HG02759 (cell line): ENCODE measurements at regions not wholly inside any gene's neighbourhood (a gene's known extent, or its start where the extent isn't known, plus 50 kb on each side); places are given as distances from the start of the nearest gene placed in this dataset.
"Not testable (repeated sequence)": the region's sequence is repeated elsewhere in the genome, so short reads cannot be mapped to it uniquely, and the experiment has no call there.

ENCODE experiments used
- ATAC-seq: cut with Tn5 transposase; IDR thresholded peaks from one replicate; pipeline ENCODE4 v1.9.1; 2021; ENCODE audit warnings: mild to moderate bottlenecking, moderate library complexity; ENCODE audit not compliant: unreplicated experiment

GRCh38 chr2:179385756-179386155, 121.1 kb upstream of the SESTD1 start:
- ATAC-seq, result not testable (repeated sequence)

- no peak for ATAC-seq
These were observed 119.3 kb upstream of the SESTD1 start for GRCh38 chr2:179383975-179384374.

GRCh38 chr2:179377296-179377695, 112.7 kb upstream of the SESTD1 start:
- no peak for ATAC-seq

DNA sequence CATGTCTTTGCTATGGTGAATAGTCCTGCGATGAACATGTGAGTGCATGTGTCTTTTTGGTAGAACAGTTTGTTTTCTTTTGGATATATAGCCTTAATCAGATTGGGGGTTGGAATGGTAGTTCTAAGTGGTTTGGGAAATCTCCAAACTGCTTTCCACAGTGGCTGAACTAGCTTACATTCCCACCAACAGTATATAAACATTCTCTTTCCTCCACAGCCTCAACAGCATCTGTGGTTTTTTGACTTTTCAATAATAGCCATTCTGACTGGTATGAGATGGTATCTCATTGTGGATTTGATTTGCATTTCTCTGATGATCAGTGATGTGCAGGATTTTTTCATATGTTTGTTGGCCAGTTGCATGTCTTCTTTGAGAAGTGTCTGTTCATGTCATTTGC, 112.2 kb upstream of the SESTD1 start:
- no peak for ATAC-seq

GRCh38 chr2:179373816-179374215, 109.2 kb upstream of the SESTD1 start:
- no peak for ATAC-seq

DNA sequence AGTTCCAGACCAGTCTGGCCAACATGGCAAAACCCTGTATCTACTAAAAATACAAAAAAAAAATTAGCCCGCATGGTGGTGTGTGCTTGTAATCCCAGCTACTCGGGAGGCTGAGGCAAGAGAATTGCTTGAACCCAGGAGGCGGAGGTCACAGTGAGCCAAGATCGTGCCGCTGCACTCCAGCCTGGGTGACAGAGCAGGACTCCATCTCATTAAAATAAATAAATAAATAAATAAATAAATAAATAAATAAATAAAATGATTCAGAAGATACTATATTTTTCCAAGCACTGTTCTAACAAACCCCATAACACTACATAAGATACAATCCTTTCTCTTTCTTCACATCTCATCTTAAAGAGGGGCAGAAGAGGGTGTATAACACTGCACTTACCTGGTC, 100.9 kb upstream of the SESTD1 start:
- not testable (repeated sequence) for ATAC-seq

DNA sequence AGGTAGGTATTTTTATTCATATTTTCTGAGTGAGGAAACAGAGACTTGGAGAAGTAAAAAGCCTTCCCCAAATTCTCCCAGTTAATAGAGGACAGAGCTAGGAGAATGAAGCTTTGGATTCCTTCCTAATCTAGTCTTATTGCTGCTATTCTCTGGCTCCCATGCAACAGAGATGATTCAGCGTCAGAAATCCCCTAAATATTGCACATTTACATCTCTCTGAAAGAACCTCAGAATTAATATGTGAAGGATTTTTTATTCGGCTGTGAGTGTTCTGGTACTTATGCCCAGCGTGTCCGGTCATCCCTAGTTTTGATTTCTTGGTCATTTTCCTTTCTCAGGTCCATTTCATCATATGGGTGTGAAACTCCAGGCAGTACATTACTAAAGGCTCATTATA, 91.2 kb upstream of the SESTD1 start:
- ATAC-seq, result no peak

DNA sequence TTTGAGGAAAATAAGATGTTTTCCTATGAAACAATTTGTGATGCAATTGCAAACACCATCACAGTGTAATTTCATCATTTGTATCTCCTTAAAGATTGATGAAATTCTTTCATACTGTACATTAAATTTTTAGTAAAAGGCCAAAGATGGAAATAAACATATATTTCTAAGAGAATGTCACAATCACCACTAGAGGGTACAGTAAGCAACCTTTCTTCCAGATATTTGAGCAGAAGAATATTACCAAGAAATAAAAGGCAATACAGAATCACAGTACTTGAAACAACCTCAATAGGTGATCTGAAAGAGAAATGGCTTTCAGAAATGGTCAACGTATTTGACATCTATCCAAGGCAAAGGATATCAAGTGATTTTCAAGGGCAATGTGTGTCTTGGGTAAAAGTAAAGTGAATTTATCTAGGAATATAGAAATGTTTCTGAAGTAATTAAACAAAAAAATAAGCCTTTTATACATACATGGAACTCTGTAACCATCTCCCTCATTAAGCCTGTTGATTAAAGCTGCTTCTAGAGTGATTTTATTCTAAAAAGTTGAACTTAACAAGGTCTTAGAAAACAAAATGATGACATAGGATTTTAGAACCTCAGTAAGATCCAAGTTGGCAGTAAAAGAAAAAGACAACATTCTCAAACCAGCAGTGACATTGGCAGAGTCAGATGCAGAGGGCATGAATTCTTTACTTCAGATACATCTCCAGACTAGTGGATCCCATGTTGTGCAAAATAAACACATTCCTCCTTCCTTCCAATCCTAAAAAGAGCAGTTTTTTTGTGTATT, 90.3 kb upstream of the SESTD1 start:
- ATAC-seq, result no peak

GRCh38 chr2:179354296-179354695, 89.7 kb upstream of the SESTD1 start:
- no peak for ATAC-seq

GRCh38 chr2:179352181-179352580, 87.5 kb upstream of the SESTD1 start:
- no peak for ATAC-seq

DNA sequence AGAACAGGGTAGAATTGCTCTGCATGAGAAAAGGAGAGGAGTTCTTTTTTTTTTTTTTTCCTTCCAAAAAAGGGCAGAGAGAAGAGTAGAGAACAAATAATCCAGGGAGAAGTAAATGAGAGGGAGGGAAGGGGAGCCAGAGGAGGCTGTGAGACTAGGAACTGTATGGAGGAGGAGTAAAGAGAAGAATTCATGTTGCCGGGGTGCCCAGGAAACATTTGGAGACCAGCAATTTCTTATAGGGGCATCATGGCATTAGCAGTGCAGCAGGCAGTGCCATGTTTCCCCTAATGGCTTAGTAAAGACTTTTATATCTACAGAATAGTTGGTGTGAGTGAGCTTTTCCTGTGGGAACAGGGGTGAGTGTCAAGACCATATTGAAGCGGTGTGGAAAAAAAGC, 86.4 kb upstream of the SESTD1 start:
- no peak for ATAC-seq

GRCh38 chr2:179349670-179350303, 85.2 kb upstream of the SESTD1 start:
- ATAC-seq, result peak; percentile 57

- no peak for ATAC-seq
These were observed 84.3 kb upstream of the SESTD1 start for GRCh38 chr2:179348906-179349305.

DNA sequence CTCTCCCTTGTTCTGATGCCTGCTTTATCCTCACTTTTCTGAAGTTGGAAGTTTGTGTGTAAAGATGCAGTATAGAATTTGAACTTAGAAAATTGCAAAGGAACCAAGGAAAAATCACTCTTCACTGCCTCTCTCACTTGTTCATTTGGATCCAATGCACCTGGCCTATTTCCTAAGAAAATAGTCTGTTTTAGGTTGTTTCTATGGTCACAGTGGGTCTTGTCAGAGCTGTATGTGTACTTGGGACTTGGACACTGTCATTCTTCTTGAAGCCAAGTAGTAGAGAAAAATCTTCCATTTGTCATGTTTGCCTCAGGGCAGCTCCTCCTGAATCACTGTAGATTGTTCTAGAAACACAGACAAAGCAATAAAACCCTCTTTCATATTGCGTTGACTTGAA, 80.3 kb upstream of the SESTD1 start:
- no peak for ATAC-seq

GRCh38 chr2:179344280-179344964, 79.8 kb upstream of the SESTD1 start:
- ATAC-seq, result no peak

DNA sequence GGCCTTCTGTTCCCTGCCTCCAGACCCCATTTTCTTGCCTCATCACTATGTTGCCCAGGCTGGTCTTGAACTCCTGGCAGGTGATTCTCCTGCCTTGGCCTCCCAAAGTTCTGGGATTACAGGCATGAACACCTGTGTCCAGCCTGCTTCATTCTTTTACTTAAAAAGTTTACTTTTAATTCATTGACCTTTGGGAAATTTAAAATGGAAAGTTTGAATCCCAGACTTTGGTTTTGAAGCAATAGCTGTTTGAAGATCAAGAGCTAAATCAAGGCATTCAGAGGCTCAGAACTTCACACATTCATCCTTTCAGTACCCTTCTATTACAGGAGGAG, 79.3 kb upstream of the SESTD1 start:
- ATAC-seq, result no peak

GRCh38 chr2:179341152-179341866, 76.7 kb upstream of the SESTD1 start:
- no peak for ATAC-seq

- no peak for ATAC-seq
These were observed 76.0 kb upstream of the SESTD1 start for GRCh38 chr2:179340678-179341077.

DNA sequence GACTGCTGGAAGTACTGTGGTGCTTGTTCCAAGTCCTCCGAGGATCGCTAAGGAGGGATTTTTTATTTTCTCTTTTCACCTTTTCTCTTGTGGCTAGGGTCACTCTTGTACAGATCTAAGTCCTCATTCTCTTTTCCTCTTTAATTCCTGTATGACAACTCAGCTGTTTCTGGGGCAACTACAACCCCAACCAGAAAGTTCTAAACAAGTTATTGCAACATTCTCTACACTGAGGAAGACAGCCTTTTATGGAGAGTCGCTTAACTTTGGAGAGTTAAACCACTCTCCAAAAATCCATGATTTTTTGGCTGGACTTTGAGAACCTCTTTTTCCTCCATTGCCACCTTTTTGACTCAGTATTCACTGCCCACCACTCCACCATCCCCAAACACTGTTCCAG, 74.0 kb upstream of the SESTD1 start:
- no peak for ATAC-seq

- ATAC-seq, result no peak
These were observed 72.3 kb upstream of the SESTD1 start for GRCh38 chr2:179336782-179337534.

DNA sequence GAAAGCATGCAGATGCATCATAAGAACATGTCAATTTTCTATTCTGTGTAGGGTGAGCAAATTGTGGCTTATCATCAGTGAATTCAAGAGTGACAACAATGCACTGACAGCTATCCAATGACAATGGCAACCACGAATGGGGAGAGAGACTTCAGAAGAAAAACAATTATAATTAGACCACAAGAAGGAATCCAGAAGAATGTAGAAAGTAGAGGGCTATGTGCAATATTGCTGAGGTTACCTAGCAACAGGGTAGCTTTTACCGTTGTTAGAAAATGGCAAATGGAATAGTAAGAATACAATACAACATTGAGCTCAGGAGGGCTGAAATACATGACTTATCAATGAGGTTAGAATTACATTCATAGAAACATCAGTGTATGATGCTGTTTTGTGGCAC, 71.1 kb upstream of the SESTD1 start:
- no peak for ATAC-seq
